ENCODE measurements at regions not wholly inside any gene's neighbourhood (a gene's known extent, or its start where the extent isn't known, plus 50 kb on each side); places are given as distances from the start of the nearest gene placed in this dataset.

DNA sequence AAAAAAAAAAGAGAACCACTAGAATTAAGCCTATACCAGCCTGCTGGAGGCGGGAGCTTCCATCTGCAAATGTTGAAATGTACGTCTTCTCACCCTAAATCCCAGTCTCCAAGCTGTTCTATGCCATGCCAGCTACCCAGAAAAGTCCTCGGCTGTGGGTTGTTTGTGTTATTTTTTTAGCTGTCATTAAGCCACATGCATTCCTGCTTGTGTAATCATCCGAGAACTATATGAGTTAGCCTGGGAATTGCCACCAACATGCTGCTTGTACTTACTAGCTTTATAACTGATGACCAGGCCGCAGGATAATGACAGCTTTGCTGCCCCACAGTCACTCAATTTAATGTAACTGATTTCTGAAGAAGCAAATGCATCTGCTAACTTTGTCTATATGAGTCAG is 313.9 kb upstream of the SALL1 start:
- Histone ChIP-seq H3K9ac (replicated peaks; ENCODE audit: extremely low read depth, insufficient read depth, low read length) (no peak overlapping the region), H3K9me3 (replicated peaks; ENCODE audit: control insufficient read depth, insufficient read depth, low read length) (no peaks in the 10 kb centered on the region), H3K4me3 (replicated peaks in 1 of 3; ENCODE audit: insufficient read depth in 1 of 3, low read depth in 1 of 3, low read length in 3 of 3) (no peak overlapping the region), H3K4me2 (ENCODE audit: insufficient read depth, low read length) (no peak overlapping the region), H3K27ac (ENCODE audit: insufficient read depth, low read depth, low read length) (no peak overlapping the region), H3K4me1 (ENCODE audit: control insufficient read depth, extremely low read depth, insufficient read depth, low read length) (no peaks in the 10 kb centered on the region), H3K36me3 (ENCODE audit: control insufficient read depth in 2 of 2, extremely low read depth in 1 of 2, insufficient read depth in 2 of 2, low read length in 2 of 2) (no peaks in the 10 kb centered on the region), H3K9me1 (replicated peaks; ENCODE audit: control insufficient read depth, extremely low read depth, insufficient read depth, low read length) (no peaks in the 10 kb centered on the region), H2AFZ (ENCODE audit: low read depth, low read length) (no peak overlapping the region), H3K27me3 (ENCODE audit: control insufficient read depth in 2 of 2, insufficient read depth in 2 of 2, low read length in 2 of 2) (no peaks in the 10 kb centered on the region), H4K20me1 (replicated peaks; ENCODE audit: control insufficient read depth, extremely low read depth, insufficient read depth, low read length) (no peaks in the 10 kb centered on the region), H3K79me2 (ENCODE audit: control insufficient read depth, insufficient read depth, low read length) (no peaks in the 10 kb centered on the region)
- CTCF ChIA-PET: interaction anchor here (0.6 kb wide), 1 partner anchor 58 kb away, joined by 3 read pairs; no protein-coding TSS in a partner anchor
- intact Hi-C loops (cut with micrococcal nuclease): no loop called here
- dilution Hi-C loops (cut with MboI; ENCODE audit: extremely low pct_ligation_motif_present, low sequenced_read_pairs): no loop called here
- no TSS peak for BruUV-seq (replicated peaks)
- no peak for DNase-seq (ENCODE audit: low read depth, low spot score)
- TF ChIP-seq JUN (IDR thresholded peaks at IDR 0.05; ENCODE audit: borderline replicate concordance, insufficient read depth, insufficient read length, low read depth): no peak
- TF ChIP-seq, protein P1, sequence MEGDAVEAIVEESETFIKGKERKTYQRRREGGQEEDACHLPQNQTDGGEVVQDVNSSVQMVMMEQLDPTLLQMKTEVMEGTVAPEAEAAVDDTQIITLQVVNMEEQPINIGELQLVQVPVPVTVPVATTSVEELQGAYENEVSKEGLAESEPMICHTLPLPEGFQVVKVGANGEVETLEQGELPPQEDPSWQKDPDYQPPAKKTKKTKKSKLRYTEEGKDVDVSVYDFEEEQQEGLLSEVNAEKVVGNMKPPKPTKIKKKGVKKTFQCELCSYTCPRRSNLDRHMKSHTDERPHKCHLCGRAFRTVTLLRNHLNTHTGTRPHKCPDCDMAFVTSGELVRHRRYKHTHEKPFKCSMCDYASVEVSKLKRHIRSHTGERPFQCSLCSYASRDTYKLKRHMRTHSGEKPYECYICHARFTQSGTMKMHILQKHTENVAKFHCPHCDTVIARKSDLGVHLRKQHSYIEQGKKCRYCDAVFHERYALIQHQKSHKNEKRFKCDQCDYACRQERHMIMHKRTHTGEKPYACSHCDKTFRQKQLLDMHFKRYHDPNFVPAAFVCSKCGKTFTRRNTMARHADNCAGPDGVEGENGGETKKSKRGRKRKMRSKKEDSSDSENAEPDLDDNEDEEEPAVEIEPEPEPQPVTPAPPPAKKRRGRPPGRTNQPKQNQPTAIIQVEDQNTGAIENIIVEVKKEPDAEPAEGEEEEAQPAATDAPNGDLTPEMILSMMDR (IDR thresholded peaks at IDR 0.05; ENCODE audit: extremely low read depth in 1 of 2, insufficient read depth in 1 of 2, low read depth in 1 of 2, low read length in 2 of 2): no peak
- no peak for TF ChIP-seq EZH2 (IDR thresholded peaks at IDR 0.05; ENCODE audit: borderline replicate concordance, low read depth, low read length, severe bottlenecking)
- TF ChIP-seq POLR2AphosphoS5 (IDR thresholded peaks at IDR 0.05; ENCODE audit: insufficient read depth, low read depth, low read length): no peak
- no peak for TF ChIP-seq GATA2 (IDR thresholded peaks at IDR 0.05; ENCODE audit: insufficient read depth, insufficient read length, low read depth, low read length)
- no peak for TF ChIP-seq MYC (IDR thresholded peaks at IDR 0.05; ENCODE audit: low read depth, low read length)
- TF ChIP-seq, protein P2, sequence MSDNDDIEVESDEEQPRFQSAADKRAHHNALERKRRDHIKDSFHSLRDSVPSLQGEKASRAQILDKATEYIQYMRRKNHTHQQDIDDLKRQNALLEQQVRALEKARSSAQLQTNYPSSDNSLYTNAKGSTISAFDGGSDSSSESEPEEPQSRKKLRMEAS (IDR thresholded peaks at IDR 0.05; ENCODE audit: insufficient read depth, insufficient read length): no peak
- no peak for TF ChIP-seq FOS (IDR thresholded peaks at IDR 0.05; ENCODE audit: borderline replicate concordance, insufficient read depth, low read length)
- no peak for TF ChIP-seq POLR2A (IDR thresholded peaks at IDR 0.05; ENCODE audit: low read depth, low read length)
- POLR2A ChIA-PET: no interaction called here
- FAIRE-seq: no peak

Measured in endothelial cell of umbilical vein (primary cell).